Lower leg skin (tissue), 3 donors: ENCODE measurements at regions not wholly inside any gene's neighbourhood (a gene's known extent, or its start where the extent isn't known, plus 50 kb on each side); places are given as distances from the start of the nearest gene placed in this dataset.

Experiments used
- CTCF ChIP-seq, 3 donors: fragments of 450-650 bp; IDR thresholded peaks; one replicate each; pipeline ENCODE4 v1.5.1; 2016; ENCODE audit warnings: antibody characterized with exemption in 3 of 3, mild to moderate bottlenecking in 3 of 3, moderate library complexity in 2 of 3
- POLR2A ChIP-seq, 2 donors: fragments of 450-650 bp; IDR thresholded peaks; one replicate each; pipeline ENCODE4 v1.6.1; 2016 to 2017; ENCODE audit warnings: antibody characterized with exemption in 2 of 2, mild to moderate bottlenecking in 1 of 2, moderate library complexity in 1 of 2

GRCh38 chr10:52678611-52679010 is 94.0 kb downstream of the MBL2 start:
- TF ChIP-seq CTCF (IDR thresholded peaks at IDR 0.05) (no peak), POLR2A (IDR thresholded peaks at IDR 0.05) (no peak)
